HCEC 1CT (cell line): ENCODE measurements at regions not wholly inside any gene's neighbourhood (a gene's known extent, or its start where the extent isn't known, plus 50 kb on each side); places are given as distances from the start of the nearest gene placed in this dataset.
"Not testable (repeated sequence)": the region's sequence is repeated elsewhere in the genome, so short reads cannot be mapped to it uniquely, and the experiment has no call there.

Experiments used
- DNase-seq: peaks from one replicate; pipeline ENCODE4 v3.0.0-alpha.2; 2017

GRCh38 chr6:120348926-120349325 lies 985.4 kb downstream of the TBC1D32 start:
- DNase-seq = no peak

GRCh38 chr6:120328521-120328920 lies 979.0 kb upstream of the MAN1A1 start:
- no peak for DNase-seq

- DNase-seq = no peak
These were observed 971.1 kb upstream of the MAN1A1 start for GRCh38 chr6:120320481-120321162.

- DNase-seq = no peak
These were observed 954.7 kb upstream of the MAN1A1 start for GRCh38 chr6:120304223-120304622.

- no peak for DNase-seq
These were observed 954.0 kb upstream of the MAN1A1 start for GRCh38 chr6:120303527-120303926.

GRCh38 chr6:120302041-120302440 lies 952.5 kb upstream of the MAN1A1 start:
- DNase-seq = no peak

GRCh38 chr6:120290964-120291363 lies 941.4 kb upstream of the MAN1A1 start:
- DNase-seq = no peak

- no peak for DNase-seq
These were observed 932.4 kb upstream of the MAN1A1 start for GRCh38 chr6:120282005-120282404.

GRCh38 chr6:120279466-120280167 lies 930.1 kb upstream of the MAN1A1 start:
- no peak for DNase-seq

GRCh38 chr6:120278689-120279396 lies 929.3 kb upstream of the MAN1A1 start:
- DNase-seq = no peak

GRCh38 chr6:120274547-120274946 lies 925.0 kb upstream of the MAN1A1 start:
- no peak for DNase-seq

GRCh38 chr6:120273411-120273810 lies 923.9 kb upstream of the MAN1A1 start:
- no peak for DNase-seq

GRCh38 chr6:120272038-120272437 lies 922.5 kb upstream of the MAN1A1 start:
- DNase-seq = no peak

GRCh38 chr6:120268256-120268655 lies 918.7 kb upstream of the MAN1A1 start:
- DNase-seq = not testable (repeated sequence)

GRCh38 chr6:120262354-120262753 lies 912.8 kb upstream of the MAN1A1 start:
- DNase-seq = no peak

GRCh38 chr6:120260636-120261035 lies 911.1 kb upstream of the MAN1A1 start:
- no peak for DNase-seq

GRCh38 chr6:120254651-120255050 lies 905.1 kb upstream of the MAN1A1 start:
- DNase-seq = no peak

GRCh38 chr6:120248451-120248850 lies 898.9 kb upstream of the MAN1A1 start:
- no peak for DNase-seq

- DNase-seq = no peak
These were observed 887.7 kb upstream of the MAN1A1 start for GRCh38 chr6:120237221-120237620.

- no peak for DNase-seq
These were observed 880.4 kb upstream of the MAN1A1 start for GRCh38 chr6:120230008-120230407.

- DNase-seq = no peak
These were observed 878.7 kb upstream of the MAN1A1 start for GRCh38 chr6:120228297-120228696.

GRCh38 chr6:120219339-120219738 lies 869.8 kb upstream of the MAN1A1 start:
- DNase-seq = no peak

GRCh38 chr6:120214088-120214499 lies 864.5 kb upstream of the MAN1A1 start:
- DNase-seq = no peak
